ENCODE measurements at regions not wholly inside any gene's neighbourhood (a gene's known extent, or its start where the extent isn't known, plus 50 kb on each side); places are given as distances from the start of the nearest gene placed in this dataset.

- no peaks in the 10 kb centered on the region for H3K36me3 ChIP-seq (ENCODE audit: control insufficient read depth, insufficient read depth, low read length)
- no peak for DNase-seq
- H3K27ac ChIP-seq (ENCODE audit: low read length), result no peak overlapping the region
- no peaks in the 10 kb centered on the region for H3K9me3 ChIP-seq (replicated peaks; ENCODE audit: control insufficient read depth, low read depth, low read length)
- peaks cover 33% of the 10 kb centered on the region for H3K27me3 ChIP-seq (ENCODE audit: control insufficient read depth, insufficient read depth, low read length)
- H3K4me3 ChIP-seq (ENCODE audit: low read length), result no peak overlapping the region
- peaks cover 22% of the 10 kb centered on the region for H3K4me1 ChIP-seq (ENCODE audit: control insufficient read depth, insufficient read depth, low read length)
- 0% methylated on average over 1 of the region's 6 CpGs for WGBS (ENCODE audit: insufficient coverage)
Observed at GRCh38 chr17:73722165-73722564, 77.9 kb upstream of the SDK2 start.

DNA sequence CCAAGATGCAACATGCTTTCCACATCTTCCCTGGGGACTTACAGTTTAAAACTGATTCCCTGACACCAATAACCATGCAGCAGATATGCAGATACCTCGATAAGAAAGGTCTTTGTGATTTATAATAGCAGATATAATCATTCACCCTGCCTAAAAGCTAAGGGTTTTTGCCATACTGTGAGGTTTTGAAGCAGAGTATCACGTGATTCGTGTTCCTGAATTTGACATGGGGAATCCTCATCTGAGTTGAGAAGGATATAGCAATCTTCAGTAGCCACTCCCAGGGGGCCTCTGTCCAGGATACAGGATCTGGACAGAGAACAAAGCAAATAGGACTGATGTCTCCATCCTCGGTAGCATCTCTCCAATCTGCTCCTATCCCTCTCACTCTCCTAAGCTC is 79.1 kb upstream of the SDK2 start:
- DNase-seq, result no peak
- H3K4me1 ChIP-seq (ENCODE audit: control insufficient read depth, insufficient read depth, low read length), result peaks cover 18% of the 10 kb centered on the region
- no peaks in the 10 kb centered on the region for H3K9me3 ChIP-seq (replicated peaks; ENCODE audit: control insufficient read depth, low read depth, low read length)
- H3K36me3 ChIP-seq (ENCODE audit: control insufficient read depth, insufficient read depth, low read length), result no peaks in the 10 kb centered on the region
- H3K27me3 ChIP-seq (ENCODE audit: control insufficient read depth, insufficient read depth, low read length), result peaks cover 31% of the 10 kb centered on the region
- H3K27ac ChIP-seq (ENCODE audit: low read length), result no peak overlapping the region
- no peak overlapping the region for H3K4me3 ChIP-seq (ENCODE audit: low read length)
- WGBS (ENCODE audit: insufficient coverage), result no CpG with 5 or more reads among the region's 4 CpGs

- Histone ChIP-seq H3K4me1 (ENCODE audit: control insufficient read depth, insufficient read depth, low read length) (peaks cover 12% of the 10 kb centered on the region), H3K27me3 (ENCODE audit: control insufficient read depth, insufficient read depth, low read length) (peaks cover 26% of the 10 kb centered on the region), H3K9me3 (replicated peaks; ENCODE audit: control insufficient read depth, low read depth, low read length) (no peaks in the 10 kb centered on the region), H3K36me3 (ENCODE audit: control insufficient read depth, insufficient read depth, low read length) (no peaks in the 10 kb centered on the region), H3K27ac (ENCODE audit: low read length) (no peak overlapping the region), H3K4me3 (ENCODE audit: low read length) (no peak overlapping the region)
- 84% methylated on average over 5 of the region's 5 CpGs for WGBS (ENCODE audit: insufficient coverage)
- no peak for DNase-seq
Observed at GRCh38 chr17:73724341-73724740, 80.1 kb upstream of the SDK2 start.

GRCh38 chr17:73724990-73725389 is 80.7 kb upstream of the SDK2 start:
- no peak for DNase-seq
- Histone ChIP-seq H3K36me3 (ENCODE audit: control insufficient read depth, insufficient read depth, low read length) (no peaks in the 10 kb centered on the region), H3K27ac (ENCODE audit: low read length) (no peak overlapping the region), H3K27me3 (ENCODE audit: control insufficient read depth, insufficient read depth, low read length) (peaks cover 23% of the 10 kb centered on the region), H3K4me3 (ENCODE audit: low read length) (no peak overlapping the region), H3K4me1 (ENCODE audit: control insufficient read depth, insufficient read depth, low read length) (peaks cover 6% of the 10 kb centered on the region), H3K9me3 (replicated peaks; ENCODE audit: control insufficient read depth, low read depth, low read length) (no peaks in the 10 kb centered on the region)
- WGBS (ENCODE audit: insufficient coverage), result no CpG with 5 or more reads among the region's 4 CpGs

GRCh38 chr17:73725794-73726515 is 81.7 kb upstream of the SDK2 start:
- Histone ChIP-seq H3K27ac (ENCODE audit: low read length) (no peak overlapping the region), H3K36me3 (ENCODE audit: control insufficient read depth, insufficient read depth, low read length) (no peaks in the 10 kb centered on the region), H3K4me1 (ENCODE audit: control insufficient read depth, insufficient read depth, low read length) (no peaks in the 10 kb centered on the region), H3K27me3 (ENCODE audit: control insufficient read depth, insufficient read depth, low read length) (peaks cover 19% of the 10 kb centered on the region), H3K9me3 (replicated peaks; ENCODE audit: control insufficient read depth, low read depth, low read length) (peaks cover 2% of the 10 kb centered on the region), H3K4me3 (ENCODE audit: low read length) (no peak overlapping the region)
- no peak for DNase-seq
- 83% methylated on average over 7 of the region's 12 CpGs for WGBS (ENCODE audit: insufficient coverage)

GRCh38 chr17:73727941-73728340 is 83.7 kb upstream of the SDK2 start:
- Histone ChIP-seq H3K27me3 (ENCODE audit: control insufficient read depth, insufficient read depth, low read length) (peaks cover 17% of the 10 kb centered on the region), H3K9me3 (replicated peaks; ENCODE audit: control insufficient read depth, low read depth, low read length) (peaks cover 2% of the 10 kb centered on the region), H3K36me3 (ENCODE audit: control insufficient read depth, insufficient read depth, low read length) (no peaks in the 10 kb centered on the region), H3K4me1 (ENCODE audit: control insufficient read depth, insufficient read depth, low read length) (no peaks in the 10 kb centered on the region), H3K4me3 (ENCODE audit: low read length) (no peak overlapping the region), H3K27ac (ENCODE audit: low read length) (no peak overlapping the region)
- WGBS (ENCODE audit: insufficient coverage), result 78% methylated on average over 8 of the region's 8 CpGs
- DNase-seq, result no peak

DNA sequence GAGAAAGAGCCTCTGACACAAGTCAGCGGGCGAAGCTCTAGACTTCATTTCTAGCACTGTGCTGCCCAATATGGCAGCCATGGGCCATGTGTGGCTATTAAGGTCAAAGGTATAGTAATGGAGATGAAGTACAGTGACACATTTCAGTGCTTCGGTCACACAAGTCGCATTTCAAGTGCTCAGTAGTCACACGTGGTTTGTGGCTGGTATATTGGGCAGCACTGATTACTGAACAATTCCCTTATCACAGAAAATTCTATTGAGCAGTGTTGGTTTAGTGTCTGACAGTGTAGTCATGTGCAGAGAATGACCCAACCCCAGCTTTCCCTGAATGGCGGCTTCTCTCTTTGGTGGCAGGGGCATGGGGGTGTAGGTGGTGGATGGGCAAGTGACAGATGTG is 84.9 kb upstream of the SDK2 start:
- 100% methylated on average over 1 of the region's 6 CpGs for WGBS (ENCODE audit: insufficient coverage)
- H3K27me3 ChIP-seq (ENCODE audit: control insufficient read depth, insufficient read depth, low read length), result peaks cover 18% of the 10 kb centered on the region
- peaks cover 4% of the 10 kb centered on the region for H3K9me3 ChIP-seq (replicated peaks; ENCODE audit: control insufficient read depth, low read depth, low read length)
- no peak overlapping the region for H3K4me3 ChIP-seq (ENCODE audit: low read length)
- no peaks in the 10 kb centered on the region for H3K36me3 ChIP-seq (ENCODE audit: control insufficient read depth, insufficient read depth, low read length)
- no peaks in the 10 kb centered on the region for H3K4me1 ChIP-seq (ENCODE audit: control insufficient read depth, insufficient read depth, low read length)
- no peak for DNase-seq
- H3K27ac ChIP-seq (ENCODE audit: low read length), result no peak overlapping the region

- DNase-seq, result peak; percentile 54
- no peaks in the 10 kb centered on the region for H3K4me1 ChIP-seq (ENCODE audit: control insufficient read depth, insufficient read depth, low read length)
- H3K4me3 ChIP-seq (ENCODE audit: low read length), result no peak overlapping the region
- peaks cover 20% of the 10 kb centered on the region for H3K27me3 ChIP-seq (ENCODE audit: control insufficient read depth, insufficient read depth, low read length)
- H3K9me3 ChIP-seq (replicated peaks; ENCODE audit: control insufficient read depth, low read depth, low read length), result peaks cover 4% of the 10 kb centered on the region
- H3K27ac ChIP-seq (ENCODE audit: low read length), result no peak overlapping the region
- 60% methylated on average over 1 of the region's 10 CpGs for WGBS (ENCODE audit: insufficient coverage)
- H3K36me3 ChIP-seq (ENCODE audit: control insufficient read depth, insufficient read depth, low read length), result no peaks in the 10 kb centered on the region
Observed at GRCh38 chr17:73731733-73732132, 87.5 kb upstream of the SDK2 start.

GRCh38 chr17:73733517-73733916 is 89.3 kb upstream of the SDK2 start:
- Histone ChIP-seq H3K4me3 (ENCODE audit: low read length) (no peak overlapping the region), H3K4me1 (ENCODE audit: control insufficient read depth, insufficient read depth, low read length) (no peaks in the 10 kb centered on the region), H3K9me3 (replicated peaks; ENCODE audit: control insufficient read depth, low read depth, low read length) (peaks cover 4% of the 10 kb centered on the region), H3K27ac (ENCODE audit: low read length) (no peak overlapping the region), H3K27me3 (ENCODE audit: control insufficient read depth, insufficient read depth, low read length) (peaks cover 23% of the 10 kb centered on the region), H3K36me3 (ENCODE audit: control insufficient read depth, insufficient read depth, low read length) (no peaks in the 10 kb centered on the region)
- 71% methylated on average over 1 of the region's 1 CpG for WGBS (ENCODE audit: insufficient coverage)
- DNase-seq, result no peak

DNA sequence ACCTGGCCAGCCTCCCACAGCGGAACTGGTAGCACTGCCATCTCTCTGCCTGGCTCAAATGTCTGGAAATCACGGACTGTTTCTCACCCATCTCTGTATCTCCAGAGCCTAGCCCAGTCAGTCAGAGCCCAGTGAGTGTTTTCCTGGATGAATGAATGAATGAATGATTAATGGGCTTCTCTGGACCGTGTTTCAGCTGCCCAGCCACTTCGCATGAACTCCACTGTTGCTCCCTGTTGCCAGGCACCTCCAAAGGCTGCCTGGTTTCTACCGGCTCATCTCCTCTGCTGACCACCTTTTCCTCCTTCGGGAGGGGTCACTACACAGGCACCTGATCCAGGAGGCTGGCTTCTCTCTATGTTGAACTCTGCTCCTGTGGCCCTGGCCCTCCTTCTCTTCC is 91.0 kb upstream of the SDK2 start:
- Histone ChIP-seq H3K36me3 (ENCODE audit: control insufficient read depth, insufficient read depth, low read length) (no peaks in the 10 kb centered on the region), H3K4me1 (ENCODE audit: control insufficient read depth, insufficient read depth, low read length) (no peaks in the 10 kb centered on the region), H3K27me3 (ENCODE audit: control insufficient read depth, insufficient read depth, low read length) (peaks cover 37% of the 10 kb centered on the region), H3K27ac (ENCODE audit: low read length) (no peak overlapping the region), H3K9me3 (replicated peaks; ENCODE audit: control insufficient read depth, low read depth, low read length) (peaks cover 4% of the 10 kb centered on the region), H3K4me3 (ENCODE audit: low read length) (no peak overlapping the region)
- DNase-seq, result no peak
- 66% methylated on average over 4 of the region's 6 CpGs for WGBS (ENCODE audit: insufficient coverage)

All from muscle of leg (tissue), 3 donors.